Fibroblast of lung (primary cell): ENCODE measurements at regions not wholly inside any gene's neighbourhood (a gene's known extent, or its start where the extent isn't known, plus 50 kb on each side); places are given as distances from the start of the nearest gene placed in this dataset.

ENCODE experiments used
- DNase-seq, 2 donors: peaks; one replicate each; pipeline versions ENCODE4 v3.0.0 to v3.0.0-alpha.2; 2010; ENCODE audit warnings: low read depth in 2 of 2
- H2AFZ ChIP-seq: 2 replicates; pipeline ENCODE4 v1.5.1; 2012; ENCODE audit warnings: low read length, control low read depth, inconsistent platforms
- H3K27ac ChIP-seq: 2 replicates; pipeline ENCODE4 v1.5.1; 2011; ENCODE audit warnings: low read length, control low read depth; ENCODE audit not compliant: insufficient read depth
- H3K27me3 ChIP-seq: 2 replicates; pipeline ENCODE4 v1.5.1; 2011; ENCODE audit warnings: mild to moderate bottlenecking, low read length; ENCODE audit not compliant: control insufficient read depth, insufficient read depth
- H3K36me3 ChIP-seq: 2 replicates; pipeline ENCODE4 v1.5.1; 2011; ENCODE audit warnings: low read length; ENCODE audit not compliant: control insufficient read depth, insufficient read depth
- H3K4me1 ChIP-seq: 2 replicates; pipeline ENCODE4 v1.5.1; 2011; ENCODE audit warnings: low read length; ENCODE audit not compliant: control insufficient read depth, insufficient read depth; ENCODE audit errors: extremely low read depth
- H3K4me2 ChIP-seq: 2 replicates; pipeline ENCODE4 v1.5.1; 2011; ENCODE audit warnings: low read length, control low read depth; ENCODE audit not compliant: insufficient read depth; ENCODE audit errors: extremely low read depth
- H3K4me3 ChIP-seq, 4 experiments: fragments of 200-600 bp in 1 of 4; sonication (generic) in 1 of 4; replicated peaks in 1 of 4; 2 replicates each; pipeline ENCODE4 v1.5.1; 2011 to 2016; ENCODE audit warnings: low read length in 4 of 4, low read depth in 3 of 4, mild to moderate bottlenecking in 3 of 4, control low read depth in 2 of 4, inconsistent platforms in 1 of 4, mixed read lengths in 1 of 4; ENCODE audit not compliant: insufficient read depth in 1 of 4; ENCODE audit errors: control extremely low read depth in 1 of 4
- H3K79me2 ChIP-seq: 2 replicates; pipeline ENCODE4 v1.5.1; 2012; ENCODE audit warnings: mild to moderate bottlenecking, low read length, inconsistent platforms; ENCODE audit not compliant: control insufficient read depth, insufficient read depth
- H3K9ac ChIP-seq: 2 replicates; pipeline ENCODE4 v1.5.1; 2011; ENCODE audit warnings: mild to moderate bottlenecking, low read length, control low read depth; ENCODE audit not compliant: insufficient read depth
- H3K9me3 ChIP-seq: 2 replicates; pipeline ENCODE4 v1.5.1; 2012; ENCODE audit warnings: low read depth, low read length; ENCODE audit not compliant: control insufficient read depth, insufficient read depth
- H4K20me1 ChIP-seq: 2 replicates; pipeline ENCODE4 v1.5.1; 2011; ENCODE audit warnings: low read length; ENCODE audit not compliant: control insufficient read depth, insufficient read depth; ENCODE audit errors: extremely low read depth
- EZH2 ChIP-seq: IDR thresholded peaks from 2 replicates; pipeline ENCODE4 v1.5.1; 2012; ENCODE audit warnings: low read length, control low read depth, mild to moderate bottlenecking; ENCODE audit errors: missing control alignments
- TF ChIP-seq, protein P1 (sequence below), 2 donors: IDR thresholded peaks in 1 of 2; conservative IDR thresholded peaks in 1 of 2; 1 replicate in 1 of 2; 2 replicates in 1 of 2; pipeline ENCODE4 v1.5.1; 2011 to 2012; ENCODE audit warnings: low read length in 2 of 2, control low read depth in 1 of 2, inconsistent platforms in 1 of 2, low read depth in 1 of 2, mild to moderate bottlenecking in 1 of 2

DNA sequence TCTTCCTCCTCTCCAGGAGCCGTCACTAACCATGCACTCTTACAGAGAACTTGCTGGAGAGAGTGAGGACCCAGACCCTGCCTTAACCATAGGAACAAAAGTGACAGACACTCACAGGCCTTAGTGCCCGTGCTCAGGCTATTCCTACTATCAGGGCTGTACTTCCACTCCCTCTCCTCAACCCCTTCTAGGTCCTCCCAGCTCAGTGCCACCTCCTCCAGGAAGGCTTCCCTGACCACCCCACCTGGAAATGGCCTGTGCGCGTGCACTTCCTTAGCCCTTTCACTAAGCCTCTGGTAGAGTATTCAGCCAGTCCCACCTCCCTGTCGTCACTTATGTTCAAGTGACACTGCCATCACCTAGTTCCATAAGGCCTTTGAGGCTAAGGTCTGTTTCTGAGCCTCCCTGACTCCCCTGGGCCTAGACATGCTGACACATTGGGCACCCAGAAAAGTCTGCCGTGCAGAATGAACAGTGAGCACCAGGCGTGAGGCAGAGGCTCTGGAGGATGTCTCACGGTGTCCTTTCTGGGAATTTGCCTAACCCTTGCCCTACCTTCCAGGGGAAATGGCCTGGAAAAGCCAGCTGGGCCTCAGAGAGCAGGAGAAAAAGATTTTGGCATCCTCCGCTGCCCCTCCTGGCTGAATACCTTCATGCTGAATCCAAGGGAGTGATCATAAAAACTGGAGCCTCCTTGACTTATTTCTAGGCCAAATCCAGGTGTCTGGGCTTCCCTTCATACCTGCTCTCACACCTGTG is 108.6 kb upstream of the SMAD3 start:
- Histone ChIP-seq H3K4me3 (no peak overlapping the region), H4K20me1 (no peaks in the 10 kb centered on the region), H3K79me2 (no peaks in the 10 kb centered on the region), H3K27ac (no peak overlapping the region), H3K9ac (no peak overlapping the region), H3K27me3 (no peaks in the 10 kb centered on the region), H3K4me1 (no peaks in the 10 kb centered on the region), H3K4me2 (no peak overlapping the region), H3K36me3 (no peaks in the 10 kb centered on the region), H2AFZ (no peak overlapping the region), H3K9me3 (no peaks in the 10 kb centered on the region)
- no peak for DNase-seq
- no peak for TF ChIP-seq EZH2
- TF ChIP-seq, protein P1, sequence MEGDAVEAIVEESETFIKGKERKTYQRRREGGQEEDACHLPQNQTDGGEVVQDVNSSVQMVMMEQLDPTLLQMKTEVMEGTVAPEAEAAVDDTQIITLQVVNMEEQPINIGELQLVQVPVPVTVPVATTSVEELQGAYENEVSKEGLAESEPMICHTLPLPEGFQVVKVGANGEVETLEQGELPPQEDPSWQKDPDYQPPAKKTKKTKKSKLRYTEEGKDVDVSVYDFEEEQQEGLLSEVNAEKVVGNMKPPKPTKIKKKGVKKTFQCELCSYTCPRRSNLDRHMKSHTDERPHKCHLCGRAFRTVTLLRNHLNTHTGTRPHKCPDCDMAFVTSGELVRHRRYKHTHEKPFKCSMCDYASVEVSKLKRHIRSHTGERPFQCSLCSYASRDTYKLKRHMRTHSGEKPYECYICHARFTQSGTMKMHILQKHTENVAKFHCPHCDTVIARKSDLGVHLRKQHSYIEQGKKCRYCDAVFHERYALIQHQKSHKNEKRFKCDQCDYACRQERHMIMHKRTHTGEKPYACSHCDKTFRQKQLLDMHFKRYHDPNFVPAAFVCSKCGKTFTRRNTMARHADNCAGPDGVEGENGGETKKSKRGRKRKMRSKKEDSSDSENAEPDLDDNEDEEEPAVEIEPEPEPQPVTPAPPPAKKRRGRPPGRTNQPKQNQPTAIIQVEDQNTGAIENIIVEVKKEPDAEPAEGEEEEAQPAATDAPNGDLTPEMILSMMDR (conservative IDR thresholded peaks at IDR 0.05 in 1 of 2, IDR thresholded peaks at IDR 0.05 in 1 of 2; ENCODE audit: low read depth in 1 of 2, low read length in 2 of 2) = no peak

DNA sequence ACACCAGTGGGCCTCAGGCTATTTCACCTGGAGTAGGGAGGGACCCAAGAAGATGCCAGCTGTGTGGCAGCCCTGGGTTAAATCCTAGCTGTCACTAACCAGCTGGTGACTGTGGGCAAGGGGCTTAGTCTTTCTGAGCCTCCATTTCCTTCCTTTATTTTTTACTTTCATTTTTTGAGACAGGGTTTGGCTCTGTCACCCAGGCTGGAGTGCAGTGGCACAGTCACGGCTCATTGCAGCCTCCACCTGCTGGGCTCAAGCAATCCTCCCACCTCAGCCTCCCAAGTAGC is 108.0 kb upstream of the SMAD3 start:
- H2AFZ ChIP-seq = no peak overlapping the region
- no peaks in the 10 kb centered on the region for H3K4me1 ChIP-seq
- no peak overlapping the region for H3K27ac ChIP-seq
- TF ChIP-seq EZH2 = no peak
- TF ChIP-seq, protein P1 (conservative IDR thresholded peaks at IDR 0.05 in 1 of 2, IDR thresholded peaks at IDR 0.05 in 1 of 2; ENCODE audit: low read depth in 1 of 2, low read length in 2 of 2) = no peak
- no peaks in the 10 kb centered on the region for H3K27me3 ChIP-seq
- H3K9ac ChIP-seq = no peak overlapping the region
- H4K20me1 ChIP-seq = no peaks in the 10 kb centered on the region
- no peaks in the 10 kb centered on the region for H3K36me3 ChIP-seq
- no peak overlapping the region for H3K4me2 ChIP-seq
- H3K79me2 ChIP-seq = no peaks in the 10 kb centered on the region
- no peak for DNase-seq
- no peaks in the 10 kb centered on the region for H3K9me3 ChIP-seq
- no peak overlapping the region for H3K4me3 ChIP-seq

DNA sequence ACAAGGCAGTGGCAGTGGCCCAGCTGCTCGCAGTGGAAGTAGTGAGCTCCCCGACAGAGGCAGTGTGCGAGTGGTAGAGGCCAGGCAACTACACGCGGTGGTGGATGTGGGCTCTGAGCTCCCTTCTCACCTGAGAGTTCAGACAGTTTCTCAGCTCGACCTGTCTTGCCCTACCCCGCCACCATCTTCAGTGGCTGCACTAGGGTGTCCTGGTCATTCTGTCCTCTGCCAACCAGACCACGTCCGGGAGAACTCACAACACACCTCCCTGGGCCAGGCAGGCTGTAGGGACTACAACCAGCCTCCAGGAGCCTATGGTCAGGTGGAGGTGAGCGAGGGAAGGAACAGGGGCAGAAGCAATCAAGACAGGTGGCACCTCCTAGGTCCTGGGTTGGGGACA is 106.3 kb upstream of the SMAD3 start:
- H3K36me3 ChIP-seq = no peaks in the 10 kb centered on the region
- H3K9ac ChIP-seq = no peak overlapping the region
- H4K20me1 ChIP-seq = no peaks in the 10 kb centered on the region
- no peak overlapping the region for H2AFZ ChIP-seq
- no peaks in the 10 kb centered on the region for H3K27me3 ChIP-seq
- H3K9me3 ChIP-seq = no peaks in the 10 kb centered on the region
- H3K4me2 ChIP-seq = no peak overlapping the region
- no peaks in the 10 kb centered on the region for H3K4me1 ChIP-seq
- no peaks in the 10 kb centered on the region for H3K79me2 ChIP-seq
- no peak for TF ChIP-seq EZH2
- TF ChIP-seq, protein P1 (conservative IDR thresholded peaks at IDR 0.05 in 1 of 2, IDR thresholded peaks at IDR 0.05 in 1 of 2; ENCODE audit: low read depth in 1 of 2, low read length in 2 of 2) = no peak
- no peak overlapping the region for H3K27ac ChIP-seq
- DNase-seq = no peak
- no peak overlapping the region for H3K4me3 ChIP-seq
